Parathyroid adenoma (tissue), 2 donors: ENCODE measurements at regions not wholly inside any gene's neighbourhood (a gene's known extent, or its start where the extent isn't known, plus 50 kb on each side); places are given as distances from the start of the nearest gene placed in this dataset.

Experiments
- H2AFZ ChIP-seq: fragments of 300-600 bp; sonication (generic); one replicate; pipeline ENCODE4 v1.7.0; 2017; ENCODE audit warnings: antibody characterized with exemption, mild to moderate bottlenecking
- H3K27ac ChIP-seq: fragments of 300-600 bp; sonication (generic); one replicate; pipeline ENCODE4 v1.7.0; 2017
- H3K27me3 ChIP-seq: fragments of 300-600 bp; sonication (generic); one replicate; pipeline ENCODE4 v1.7.0; 2017; ENCODE audit warnings: low read length; ENCODE audit not compliant: control insufficient read depth, insufficient read depth
- H3K36me3 ChIP-seq: fragments of 300-600 bp; sonication (generic); one replicate; pipeline ENCODE4 v1.7.0; 2017; ENCODE audit warnings: low read length; ENCODE audit not compliant: control insufficient read depth, insufficient read depth
- H3K4me1 ChIP-seq: fragments of 300-600 bp; sonication (generic); one replicate; pipeline ENCODE4 v1.7.0; 2017; ENCODE audit warnings: control low read depth
- H3K4me2 ChIP-seq: fragments of 300-600 bp; sonication (generic); one replicate; pipeline ENCODE4 v1.7.0; 2017; ENCODE audit warnings: low read length
- H3K4me3 ChIP-seq: fragments of 300-600 bp; sonication (generic); one replicate; pipeline ENCODE4 v1.7.0; 2017; ENCODE audit warnings: low read depth, low read length
- H3K79me2 ChIP-seq: fragments of 300-600 bp; sonication (generic); one replicate; pipeline ENCODE4 v1.7.0; 2017; ENCODE audit warnings: control low read depth
- H3K9ac ChIP-seq: fragments of 300-600 bp; sonication (generic); one replicate; pipeline ENCODE4 v1.7.0; 2017; ENCODE audit warnings: mild to moderate bottlenecking
- H3K9me3 ChIP-seq: fragments of 300-600 bp; sonication (generic); one replicate; pipeline ENCODE4 v1.7.0; 2017; ENCODE audit warnings: low read length; ENCODE audit not compliant: control insufficient read depth
- CTCF ChIP-seq: fragments of 300-600 bp; sonication (generic); IDR thresholded peaks from one replicate; pipeline ENCODE4 v1.7.0; 2017; ENCODE audit warnings: antibody characterized with exemption, mild to moderate bottlenecking
- donor health status: primary hyperparathyroidism.

- Histone ChIP-seq H3K4me3 (no peak overlapping the region), H3K79me2 (no peaks in the 10 kb centered on the region), H3K9ac (no peak overlapping the region), H2AFZ (no peak overlapping the region), H3K27me3 (no peaks in the 10 kb centered on the region), H3K36me3 (no peaks in the 10 kb centered on the region), H3K27ac (no peak overlapping the region), H3K9me3 (no peaks in the 10 kb centered on the region), H3K4me1 (no peaks in the 10 kb centered on the region), H3K4me2 (no peak overlapping the region)
- TF ChIP-seq CTCF, result no peak
Observed at GRCh38 chr5:91865915-91866314, 482.8 kb upstream of the ARRDC3 start.

- H3K79me2 ChIP-seq, result no peaks in the 10 kb centered on the region
- H3K9me3 ChIP-seq, result no peaks in the 10 kb centered on the region
- no peaks in the 10 kb centered on the region for H3K4me1 ChIP-seq
- H3K4me2 ChIP-seq, result no peak overlapping the region
- no peak overlapping the region for H3K27ac ChIP-seq
- no peaks in the 10 kb centered on the region for H3K36me3 ChIP-seq
- H2AFZ ChIP-seq, result no peak overlapping the region
- no peak overlapping the region for H3K4me3 ChIP-seq
- no peak for TF ChIP-seq CTCF
- no peaks in the 10 kb centered on the region for H3K27me3 ChIP-seq
- no peak overlapping the region for H3K9ac ChIP-seq
Observed at GRCh38 chr5:91864962-91865361, 481.8 kb upstream of the ARRDC3 start.

- Histone ChIP-seq H3K9ac (no peak overlapping the region), H3K79me2 (no peaks in the 10 kb centered on the region), H3K27me3 (no peaks in the 10 kb centered on the region), H3K4me2 (no peak overlapping the region), H3K4me3 (no peak overlapping the region), H3K27ac (no peak overlapping the region), H3K4me1 (no peaks in the 10 kb centered on the region), H2AFZ (no peak overlapping the region), H3K36me3 (no peaks in the 10 kb centered on the region), H3K9me3 (no peaks in the 10 kb centered on the region)
- no peak for TF ChIP-seq CTCF
Observed at GRCh38 chr5:91851670-91852069, 468.6 kb upstream of the ARRDC3 start.

GRCh38 chr5:91850031-91850430, 466.9 kb upstream of the ARRDC3 start:
- H3K9me3 ChIP-seq, result no peaks in the 10 kb centered on the region
- H3K27me3 ChIP-seq, result no peaks in the 10 kb centered on the region
- H3K27ac ChIP-seq, result no peak overlapping the region
- H2AFZ ChIP-seq, result no peak overlapping the region
- H3K4me2 ChIP-seq, result no peak overlapping the region
- H3K4me3 ChIP-seq, result no peak overlapping the region
- no peak for TF ChIP-seq CTCF
- H3K36me3 ChIP-seq, result no peaks in the 10 kb centered on the region
- no peaks in the 10 kb centered on the region for H3K79me2 ChIP-seq
- H3K4me1 ChIP-seq, result no peaks in the 10 kb centered on the region
- no peak overlapping the region for H3K9ac ChIP-seq

GRCh38 chr5:91849069-91849468, 466.0 kb upstream of the ARRDC3 start:
- H3K9me3 ChIP-seq, result no peaks in the 10 kb centered on the region
- no peak for TF ChIP-seq CTCF
- no peak overlapping the region for H2AFZ ChIP-seq
- H3K36me3 ChIP-seq, result no peaks in the 10 kb centered on the region
- H3K27me3 ChIP-seq, result no peaks in the 10 kb centered on the region
- H3K9ac ChIP-seq, result no peak overlapping the region
- H3K4me3 ChIP-seq, result no peak overlapping the region
- no peak overlapping the region for H3K27ac ChIP-seq
- no peaks in the 10 kb centered on the region for H3K79me2 ChIP-seq
- H3K4me2 ChIP-seq, result no peak overlapping the region
- no peaks in the 10 kb centered on the region for H3K4me1 ChIP-seq
